Left ventricle myocardium superior (tissue), 1 donor: ENCODE measurements at regions not wholly inside any gene's neighbourhood (a gene's known extent, or its start where the extent isn't known, plus 50 kb on each side); places are given as distances from the start of the nearest gene placed in this dataset.
A peak's percentile ranks its signal among the peaks of the same experiment; 100 is the strongest.

Experiments
- ATAC-seq: fragments of 200-7000 bp; cut with Tn5 transposase; one replicate; pipeline ENCODE4 v1.9.1; 2020; ENCODE audit warnings: mild to moderate bottlenecking, moderate library complexity
- DNase-seq: peaks from one replicate; pipeline ENCODE4 v3.0.0-alpha.2; 2020
- intact Hi-C: fragments of 100-400 bp; cut with micrococcal nuclease; formaldehyde crosslinking; loops from one replicate; pipeline ENCODE4 v1.11.0; 2022
- donor health status: DM: no; HTN: yes; CAD: no; lungs with severe emphysema.

DNA sequence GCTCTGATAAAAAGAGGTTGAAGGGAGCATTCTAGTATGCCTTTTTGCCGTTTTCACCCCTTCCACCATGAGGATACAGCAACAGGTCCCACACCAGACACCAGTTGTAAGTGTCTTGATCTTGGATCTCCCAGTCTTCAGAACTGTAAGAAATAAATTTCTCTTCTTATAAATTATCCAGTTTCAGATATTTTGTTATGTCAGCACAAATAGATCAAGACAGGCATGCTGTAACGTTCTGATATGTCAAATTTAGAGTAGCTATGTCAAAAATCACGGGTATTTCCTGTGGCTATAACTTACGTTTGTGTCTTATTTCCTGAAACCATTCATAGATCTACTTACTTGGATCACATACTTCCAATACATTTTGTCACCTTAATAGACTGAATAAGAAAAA is 55.9 kb upstream of the CD83 start:
- ATAC-seq (no peak), DNase-seq (no peak)
- intact Hi-C loops: no loop called here

DNA sequence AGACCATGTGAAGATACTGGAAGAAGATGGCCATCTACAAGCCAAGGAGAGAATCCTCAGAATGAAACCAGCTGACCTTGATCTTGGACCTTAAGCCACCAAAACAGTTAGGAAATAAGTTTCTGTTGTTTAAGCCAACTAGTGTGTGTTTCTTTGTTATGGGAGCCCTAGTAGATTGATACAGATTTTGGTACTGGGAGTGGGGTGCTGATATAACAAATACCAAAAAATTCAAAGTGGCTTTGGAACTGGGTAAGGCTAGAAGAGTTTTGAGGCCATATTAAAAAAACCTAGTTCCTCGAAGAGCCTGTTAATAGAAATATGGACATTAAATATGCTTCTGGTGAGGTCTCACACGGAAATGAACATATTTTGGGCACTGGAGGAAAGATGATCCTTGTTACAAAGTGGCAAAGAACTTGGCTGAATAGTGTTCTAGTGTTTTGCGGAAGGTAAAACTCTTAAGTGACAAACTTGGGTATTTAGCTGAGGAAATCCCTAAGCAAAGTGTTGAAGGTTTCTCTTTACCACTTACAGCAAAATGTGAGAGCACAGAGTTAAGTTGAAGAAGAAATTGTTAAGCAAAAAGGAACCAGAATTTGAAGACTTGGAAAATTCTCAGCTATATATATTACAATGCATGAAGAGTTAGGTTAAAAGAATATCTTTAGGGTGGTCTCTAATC is 55.1 kb upstream of the CD83 start:
- ATAC-seq: no peak
- no peak for DNase-seq
- intact Hi-C loops: no loop called here

DNA sequence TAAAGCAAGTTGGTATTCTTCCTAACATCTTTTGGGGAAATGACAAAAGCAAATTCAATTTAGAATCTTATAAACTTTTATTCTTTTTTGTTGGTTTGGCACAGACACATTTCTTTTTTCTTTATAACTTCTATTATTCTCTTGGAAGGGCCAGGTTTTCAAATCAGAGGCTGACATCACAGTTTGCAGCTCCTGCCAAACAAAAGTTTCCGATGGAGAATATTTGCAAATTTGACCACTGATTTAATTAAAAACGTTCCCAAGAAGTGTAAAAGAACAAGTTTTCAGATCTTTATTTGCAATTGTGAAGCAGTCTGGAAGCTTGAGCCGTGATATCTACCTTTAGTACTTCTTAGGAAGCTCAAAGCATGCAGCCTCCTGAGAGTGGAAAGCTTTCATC is 53.8 kb upstream of the CD83 start:
- intact Hi-C loops: no loop called here
- no peak for ATAC-seq

DNA sequence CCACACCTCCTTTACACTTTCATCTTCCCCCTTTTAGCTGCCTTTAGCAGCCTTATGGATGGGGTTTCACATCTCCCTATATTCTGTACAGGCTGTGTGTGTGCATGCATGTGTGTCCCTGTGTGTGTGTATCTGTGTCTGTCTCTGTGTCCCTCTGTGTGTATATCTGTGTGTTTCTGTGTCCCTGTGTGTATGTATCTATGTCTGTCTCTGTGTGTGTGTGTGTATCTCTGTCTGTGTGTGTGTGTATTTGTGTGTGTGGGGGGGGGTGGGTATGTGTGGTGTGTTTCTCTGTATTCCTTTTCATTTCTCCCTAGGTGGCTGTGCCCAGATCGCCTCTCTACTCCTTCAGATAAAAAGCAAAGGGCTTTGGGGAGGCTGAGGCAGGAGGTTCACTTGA is 52.2 kb upstream of the CD83 start:
- intact Hi-C loops: loop anchor here (5.0 kb wide), 2 partner anchors 158 to 268 kb away; no protein-coding TSS in a partner anchor
- DNase-seq (no peak), ATAC-seq (no peak)

More for the DNA sequence above, 53.8 kb upstream of the CD83 start:
- DNase-seq: no peak

DNA sequence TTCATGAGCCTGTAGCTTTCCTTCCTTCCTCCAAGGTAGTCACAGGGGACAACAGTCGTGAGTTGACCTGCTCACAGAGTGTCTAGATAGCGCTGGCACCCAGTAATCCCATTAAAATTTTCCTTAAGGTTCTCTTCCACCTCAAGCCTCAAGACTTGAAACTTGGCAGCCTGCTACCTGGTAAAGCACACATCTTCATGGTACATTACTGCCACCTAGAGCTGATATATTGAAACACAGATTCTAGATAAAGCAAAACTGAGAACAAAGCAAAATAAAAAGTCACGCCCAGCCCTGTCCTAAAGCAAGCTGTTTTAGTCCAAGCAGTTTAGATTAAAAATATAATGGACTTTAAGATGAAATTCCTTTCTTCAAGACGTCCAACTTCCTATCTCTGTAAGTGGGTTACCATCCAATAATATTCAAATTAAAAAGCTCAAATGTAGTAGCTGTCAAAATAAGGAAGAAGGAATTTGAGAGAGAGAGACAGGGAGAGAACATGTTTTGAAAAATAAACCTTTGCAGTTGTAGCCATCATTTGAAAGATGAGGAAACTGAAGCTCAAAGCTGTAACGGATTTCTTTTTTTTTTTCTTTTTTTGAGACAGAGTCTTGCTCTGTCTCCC is 50.7 kb upstream of the CD83 start:
- intact Hi-C loops: loop anchor here (5.0 kb wide), 2 partner anchors 160 to 270 kb away; no protein-coding TSS in a partner anchor
- DNase-seq: no peak
- peak; percentile 71 for ATAC-seq

DNA sequence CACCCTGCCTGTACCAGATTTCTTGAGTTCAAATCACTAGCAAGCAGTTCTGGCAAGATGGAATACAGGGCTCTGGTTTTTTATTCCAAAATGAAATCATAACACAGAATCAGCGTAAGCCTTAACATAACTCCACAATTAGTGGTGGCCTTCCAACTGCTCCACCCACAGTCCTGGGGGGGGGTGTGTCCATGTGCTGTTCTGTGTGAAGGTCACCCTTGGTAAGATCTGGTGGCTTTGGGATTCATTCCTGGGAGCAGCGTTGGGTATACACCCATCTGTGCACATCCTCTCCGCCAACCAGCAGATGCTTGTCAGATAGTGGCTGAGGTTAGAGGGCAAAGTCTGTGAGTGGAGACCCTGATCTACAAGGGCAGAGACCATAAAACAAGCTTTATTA is 49.9 kb upstream of the CD83 start:
- DNase-seq: no peak

More for the DNA sequence above, 49.9 kb upstream of the CD83 start:
- ATAC-seq: no peak
- intact Hi-C loops: loop anchor here (5.0 kb wide), 2 partner anchors 160 to 270 kb away; no protein-coding TSS in a partner anchor
